VCaP (cell line): ENCODE measurements at regions not wholly inside any gene's neighbourhood (a gene's known extent, or its start where the extent isn't known, plus 50 kb on each side); places are given as distances from the start of the nearest gene placed in this dataset.

Experiments
- H3K27ac ChIP-seq: fragments of 450-650 bp; 2 replicates; pipeline ENCODE4 v1.5.1; 2017
- CTCF ChIP-seq: fragments of 450-650 bp; conservative IDR thresholded peaks from 2 replicates; pipeline ENCODE4 v1.5.1; 2017; ENCODE audit warnings: mild to moderate bottlenecking, moderate library complexity

DNA sequence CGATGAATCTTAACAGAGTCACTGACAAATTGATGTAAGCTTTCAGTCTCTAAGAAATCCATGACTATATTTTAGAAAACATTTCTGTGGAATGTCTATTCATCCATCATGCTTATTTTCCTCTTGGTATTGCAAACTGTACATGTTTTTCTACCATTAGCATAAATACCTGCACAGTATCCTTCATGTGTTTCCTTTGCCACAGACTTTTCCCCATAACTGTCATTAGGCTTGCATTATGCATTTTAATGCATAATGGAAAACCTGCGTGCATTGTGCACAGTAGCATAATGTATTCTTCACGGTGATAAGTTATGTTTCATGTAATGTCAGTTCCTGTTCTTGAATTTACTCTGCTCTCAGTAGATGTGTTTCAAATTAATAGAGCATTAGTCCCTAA, 403.1 kb upstream of the EPHA3 start:
- TF ChIP-seq CTCF: no peak
- H3K27ac ChIP-seq: no peak overlapping the region

- TF ChIP-seq CTCF: no peak
- H3K27ac ChIP-seq: no peak overlapping the region
These were observed 399.6 kb upstream of the EPHA3 start for GRCh38 chr3:88707837-88708236.

DNA sequence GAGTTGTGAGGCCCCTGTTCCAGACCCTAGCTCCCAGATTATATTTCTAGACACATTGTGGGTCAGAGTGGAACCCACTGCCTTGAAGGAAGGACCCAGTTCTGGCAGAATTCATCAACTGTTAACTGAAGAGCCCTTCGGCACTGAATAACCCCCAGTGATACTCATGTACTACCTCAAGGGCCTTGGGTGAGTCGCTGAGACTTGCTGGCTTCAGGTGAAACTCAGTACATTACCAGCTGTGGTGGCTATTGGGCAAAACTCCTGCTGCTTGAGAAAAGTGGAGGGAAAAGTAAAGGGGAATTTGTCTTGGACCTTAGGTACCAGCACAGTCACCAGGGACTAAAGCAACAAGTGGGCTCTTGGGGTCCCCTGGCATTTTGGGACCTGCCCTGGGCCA, 394.9 kb upstream of the EPHA3 start:
- no peak overlapping the region for H3K27ac ChIP-seq
- no peak for TF ChIP-seq CTCF

DNA sequence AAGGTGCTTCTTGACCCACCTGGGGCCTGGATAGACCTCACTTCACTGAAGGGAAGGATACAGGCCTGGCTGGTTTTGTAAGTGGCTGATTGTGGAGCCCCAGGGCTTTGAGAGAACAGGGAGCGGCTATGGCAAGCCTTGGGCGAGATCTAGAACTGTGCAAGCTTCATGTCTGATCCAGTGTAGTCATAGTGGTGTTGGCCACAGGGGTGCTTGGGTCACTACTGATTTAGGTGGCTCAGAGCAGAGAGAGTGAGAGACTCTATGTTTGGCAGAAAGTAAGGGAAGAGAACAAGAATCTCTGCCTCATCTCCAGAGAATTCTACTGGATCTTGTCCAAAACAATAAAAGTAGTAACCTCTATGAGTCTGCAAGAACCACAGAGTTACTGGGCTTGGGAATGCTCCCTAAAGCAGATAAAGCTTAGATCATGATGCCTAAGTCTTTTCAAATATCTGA, 394.2 kb upstream of the EPHA3 start:
- no peak overlapping the region for H3K27ac ChIP-seq
- no peak for TF ChIP-seq CTCF

DNA sequence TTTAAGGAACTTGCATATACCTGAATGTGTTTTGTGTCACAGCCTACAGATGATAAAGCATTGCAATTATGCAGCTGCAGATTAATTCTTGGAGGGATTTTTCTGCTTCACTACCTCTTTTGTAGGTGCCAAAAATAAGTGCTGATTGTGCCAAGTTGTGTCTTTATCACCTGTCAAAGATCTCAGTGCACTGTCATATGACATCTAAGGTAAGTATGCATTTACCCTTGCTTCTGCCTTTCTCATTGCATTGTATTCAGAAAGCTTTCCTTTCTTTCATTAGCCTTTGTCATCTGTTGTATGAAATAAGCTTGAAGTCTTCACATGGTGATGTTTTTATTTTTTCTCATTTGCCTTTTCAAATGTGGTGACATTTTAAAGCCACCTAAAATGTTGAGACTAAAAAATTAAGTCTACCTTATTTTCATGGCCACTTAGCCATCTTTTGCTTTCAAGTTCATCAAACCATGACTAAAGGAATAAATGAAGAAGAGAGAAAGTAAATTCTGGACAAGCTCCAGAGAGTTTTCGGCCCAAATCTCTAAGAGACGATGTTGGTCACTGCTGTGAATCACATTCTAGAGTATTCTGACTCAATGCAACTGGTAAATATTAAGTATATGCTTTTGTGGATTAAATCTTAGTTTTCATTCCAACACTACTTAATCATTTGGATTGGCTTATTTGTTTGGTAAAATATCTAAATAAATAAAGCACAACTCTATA, 381.8 kb upstream of the EPHA3 start:
- no peak for TF ChIP-seq CTCF
- H3K27ac ChIP-seq: no peak overlapping the region

- H3K27ac ChIP-seq: no peak overlapping the region
- TF ChIP-seq CTCF: no peak
These were observed 375.2 kb upstream of the EPHA3 start for GRCh38 chr3:88732186-88732585.

DNA sequence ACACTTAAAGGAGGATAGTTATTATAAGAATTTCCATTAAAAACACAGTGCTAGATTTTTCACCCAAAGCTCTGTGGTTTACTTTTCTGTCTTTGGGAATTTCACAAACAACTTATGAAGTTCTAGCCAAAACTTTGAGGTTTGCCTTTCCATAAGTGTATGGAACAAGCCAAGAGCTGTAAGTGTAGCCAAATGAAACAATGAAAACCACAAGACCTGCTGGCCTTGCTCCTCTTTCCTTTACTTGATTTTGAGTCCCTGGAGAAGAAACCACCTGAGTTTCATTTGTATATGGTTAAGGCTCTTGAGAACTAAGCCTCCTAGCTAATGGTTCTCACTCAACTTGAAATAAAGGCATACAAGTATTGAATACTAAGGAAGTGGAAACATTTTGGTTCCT, 365.3 kb upstream of the EPHA3 start:
- TF ChIP-seq CTCF: no peak
- no peak overlapping the region for H3K27ac ChIP-seq
